ENCODE measurements at regions not wholly inside any gene's neighbourhood (a gene's known extent, or its start where the extent isn't known, plus 50 kb on each side); places are given as distances from the start of the nearest gene placed in this dataset.

DNA sequence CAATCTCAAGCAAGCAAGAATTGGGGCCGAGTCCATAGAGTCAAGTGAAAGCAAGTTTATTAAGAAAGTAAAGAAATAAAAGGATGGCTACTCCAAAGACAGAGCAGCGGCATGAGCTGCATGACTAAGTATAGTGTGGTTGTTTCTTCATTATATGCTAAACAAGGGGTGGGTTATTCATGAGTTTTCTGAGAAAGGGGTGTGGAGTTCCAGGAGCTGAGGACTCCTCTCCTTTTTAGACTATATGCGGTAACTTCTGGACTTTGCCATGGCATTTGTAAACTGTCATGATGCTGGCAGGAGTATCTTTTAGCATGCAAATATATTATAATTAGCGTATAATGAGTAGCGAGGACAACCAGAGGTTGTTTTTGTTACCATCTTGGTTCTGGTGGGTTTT, 819.9 kb downstream of the KCNJ2 start:
- Histone ChIP-seq H3K4me1 (ENCODE audit: control insufficient read depth, insufficient read depth, low read length) (no peaks in the 10 kb centered on the region), H3K27ac (ENCODE audit: low read length) (no peak overlapping the region), H3K9me3 (ENCODE audit: control insufficient read depth, insufficient read depth, low read depth, low read length) (peaks cover 2% of the 10 kb centered on the region; the same call in 1 of the 2 replicates), H3K27me3 (ENCODE audit: control insufficient read depth, insufficient read depth, low read length) (no peaks in the 10 kb centered on the region), H3K4me3 (ENCODE audit: low read depth in 2 of 2, low read length in 2 of 2) (no peak overlapping the region), H3K36me3 (ENCODE audit: control insufficient read depth, insufficient read depth, low read length) (no peaks in the 10 kb centered on the region)
- in situ Hi-C loops (cut with HindIII; ENCODE audit: low pct_unique_long_range_greater_than_20kb, low sequenced_read_pairs) (no loop called here), intact Hi-C loops (cut with micrococcal nuclease; ENCODE audit: unreplicated experiment) (no loop called here)
- TF ChIP-seq POLR2AphosphoS5 (IDR thresholded peaks at IDR 0.05; ENCODE audit: low read depth, low read length): no peak
- no peak for TF ChIP-seq SIN3A (IDR thresholded peaks at IDR 0.05; ENCODE audit: borderline replicate concordance, insufficient read depth, low read depth, low read length)
- TF ChIP-seq, protein P1, sequence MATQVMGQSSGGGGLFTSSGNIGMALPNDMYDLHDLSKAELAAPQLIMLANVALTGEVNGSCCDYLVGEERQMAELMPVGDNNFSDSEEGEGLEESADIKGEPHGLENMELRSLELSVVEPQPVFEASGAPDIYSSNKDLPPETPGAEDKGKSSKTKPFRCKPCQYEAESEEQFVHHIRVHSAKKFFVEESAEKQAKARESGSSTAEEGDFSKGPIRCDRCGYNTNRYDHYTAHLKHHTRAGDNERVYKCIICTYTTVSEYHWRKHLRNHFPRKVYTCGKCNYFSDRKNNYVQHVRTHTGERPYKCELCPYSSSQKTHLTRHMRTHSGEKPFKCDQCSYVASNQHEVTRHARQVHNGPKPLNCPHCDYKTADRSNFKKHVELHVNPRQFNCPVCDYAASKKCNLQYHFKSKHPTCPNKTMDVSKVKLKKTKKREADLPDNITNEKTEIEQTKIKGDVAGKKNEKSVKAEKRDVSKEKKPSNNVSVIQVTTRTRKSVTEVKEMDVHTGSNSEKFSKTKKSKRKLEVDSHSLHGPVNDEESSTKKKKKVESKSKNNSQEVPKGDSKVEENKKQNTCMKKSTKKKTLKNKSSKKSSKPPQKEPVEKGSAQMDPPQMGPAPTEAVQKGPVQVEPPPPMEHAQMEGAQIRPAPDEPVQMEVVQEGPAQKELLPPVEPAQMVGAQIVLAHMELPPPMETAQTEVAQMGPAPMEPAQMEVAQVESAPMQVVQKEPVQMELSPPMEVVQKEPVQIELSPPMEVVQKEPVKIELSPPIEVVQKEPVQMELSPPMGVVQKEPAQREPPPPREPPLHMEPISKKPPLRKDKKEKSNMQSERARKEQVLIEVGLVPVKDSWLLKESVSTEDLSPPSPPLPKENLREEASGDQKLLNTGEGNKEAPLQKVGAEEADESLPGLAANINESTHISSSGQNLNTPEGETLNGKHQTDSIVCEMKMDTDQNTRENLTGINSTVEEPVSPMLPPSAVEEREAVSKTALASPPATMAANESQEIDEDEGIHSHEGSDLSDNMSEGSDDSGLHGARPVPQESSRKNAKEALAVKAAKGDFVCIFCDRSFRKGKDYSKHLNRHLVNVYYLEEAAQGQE (IDR thresholded peaks at IDR 0.05; ENCODE audit: insufficient read depth in 1 of 2, low read depth in 2 of 2, low read length in 1 of 2): no peak
- no peak for TF ChIP-seq TCF7L2 (IDR thresholded peaks at IDR 0.05; ENCODE audit: low read depth, low read length)
- TF ChIP-seq, protein P2, sequence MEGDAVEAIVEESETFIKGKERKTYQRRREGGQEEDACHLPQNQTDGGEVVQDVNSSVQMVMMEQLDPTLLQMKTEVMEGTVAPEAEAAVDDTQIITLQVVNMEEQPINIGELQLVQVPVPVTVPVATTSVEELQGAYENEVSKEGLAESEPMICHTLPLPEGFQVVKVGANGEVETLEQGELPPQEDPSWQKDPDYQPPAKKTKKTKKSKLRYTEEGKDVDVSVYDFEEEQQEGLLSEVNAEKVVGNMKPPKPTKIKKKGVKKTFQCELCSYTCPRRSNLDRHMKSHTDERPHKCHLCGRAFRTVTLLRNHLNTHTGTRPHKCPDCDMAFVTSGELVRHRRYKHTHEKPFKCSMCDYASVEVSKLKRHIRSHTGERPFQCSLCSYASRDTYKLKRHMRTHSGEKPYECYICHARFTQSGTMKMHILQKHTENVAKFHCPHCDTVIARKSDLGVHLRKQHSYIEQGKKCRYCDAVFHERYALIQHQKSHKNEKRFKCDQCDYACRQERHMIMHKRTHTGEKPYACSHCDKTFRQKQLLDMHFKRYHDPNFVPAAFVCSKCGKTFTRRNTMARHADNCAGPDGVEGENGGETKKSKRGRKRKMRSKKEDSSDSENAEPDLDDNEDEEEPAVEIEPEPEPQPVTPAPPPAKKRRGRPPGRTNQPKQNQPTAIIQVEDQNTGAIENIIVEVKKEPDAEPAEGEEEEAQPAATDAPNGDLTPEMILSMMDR (IDR thresholded peaks at IDR 0.05): no peak
- BruUV-seq (replicated peaks): no TSS peak
- ATAC-seq (no peak), DNase-seq (ENCODE audit: low read depth, low spot score) (no peak)
- ChIA-PET POLR2A (no interaction called here), CTCF (no interaction called here)

DNA sequence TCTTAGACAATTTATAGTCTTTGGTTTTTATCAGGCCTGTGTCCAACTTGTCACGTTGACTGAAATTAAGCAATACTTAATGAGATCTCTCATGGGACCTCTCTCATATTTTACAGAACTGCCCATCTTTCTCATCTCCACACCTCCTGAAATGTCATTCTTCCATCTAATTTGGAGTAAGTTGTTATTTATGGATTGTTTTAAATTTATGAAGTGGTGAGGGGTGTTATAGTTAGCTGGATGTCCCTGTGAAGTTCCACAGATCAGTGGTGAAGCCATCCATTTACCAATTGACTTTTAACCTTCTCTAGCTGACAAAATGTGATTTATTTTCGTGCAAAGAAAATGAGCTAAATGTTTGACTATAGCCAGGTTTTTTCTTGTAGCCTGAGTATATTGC, 824.9 kb downstream of the KCNJ2 start:
- ChIA-PET CTCF (no interaction called here), POLR2A (interaction anchor here (0.6 kb wide), 1 partner anchor 85 kb away, joined by 3 read pairs; no protein-coding TSS in a partner anchor)
- BruUV-seq (replicated peaks): no TSS peak
- H3K4me3 ChIP-seq (ENCODE audit: low read depth in 2 of 2, low read length in 2 of 2): no peak overlapping the region
- no peaks in the 10 kb centered on the region for H3K36me3 ChIP-seq (ENCODE audit: control insufficient read depth, insufficient read depth, low read length)
- no peak for TF ChIP-seq TCF7L2 (IDR thresholded peaks at IDR 0.05; ENCODE audit: low read depth, low read length)
- no peaks in the 10 kb centered on the region for H3K9me3 ChIP-seq (ENCODE audit: control insufficient read depth, insufficient read depth, low read depth, low read length)
- no peaks in the 10 kb centered on the region for H3K27me3 ChIP-seq (ENCODE audit: control insufficient read depth, insufficient read depth, low read length)
- in situ Hi-C loops (cut with HindIII; ENCODE audit: low pct_unique_long_range_greater_than_20kb, low sequenced_read_pairs) (no loop called here), intact Hi-C loops (cut with micrococcal nuclease; ENCODE audit: unreplicated experiment) (no loop called here)
- no peak for DNase-seq (ENCODE audit: low read depth, low spot score)
- no peak overlapping the region for H3K27ac ChIP-seq (ENCODE audit: low read length)
- no peak for ATAC-seq
- H3K4me1 ChIP-seq (ENCODE audit: control insufficient read depth, insufficient read depth, low read length): no peaks in the 10 kb centered on the region

DNA sequence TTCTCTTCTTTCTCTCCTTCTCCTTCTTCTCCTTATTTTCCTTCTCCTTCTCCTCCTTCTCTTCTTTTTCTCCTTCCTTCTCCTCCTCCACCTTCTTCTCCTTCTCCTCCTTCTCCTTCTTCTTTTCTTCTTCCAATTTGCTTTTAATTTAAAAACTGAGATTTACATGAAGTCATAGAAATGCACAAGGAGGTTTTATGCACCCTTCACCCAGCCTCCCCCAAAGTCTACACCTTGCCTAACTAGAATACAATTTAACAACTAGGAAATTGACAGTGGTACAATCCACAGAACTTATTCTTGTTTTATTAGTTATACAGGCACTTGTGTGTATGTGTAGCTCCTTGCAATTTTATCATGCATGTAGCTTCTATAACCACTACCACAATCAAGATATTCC, 826.7 kb downstream of the KCNJ2 start:
- ATAC-seq: no peak
- Histone ChIP-seq H3K4me1 (ENCODE audit: control insufficient read depth, insufficient read depth, low read length) (no peaks in the 10 kb centered on the region), H3K4me3 (ENCODE audit: low read depth in 2 of 2, low read length in 2 of 2) (no peak overlapping the region), H3K9me3 (ENCODE audit: control insufficient read depth, insufficient read depth, low read depth, low read length) (no peaks in the 10 kb centered on the region), H3K27me3 (ENCODE audit: control insufficient read depth, insufficient read depth, low read length) (no peaks in the 10 kb centered on the region), H3K27ac (ENCODE audit: low read length) (no peak overlapping the region), H3K36me3 (ENCODE audit: control insufficient read depth, insufficient read depth, low read length) (no peaks in the 10 kb centered on the region)
- no TSS peak for BruUV-seq (replicated peaks)
- in situ Hi-C loops (cut with HindIII; ENCODE audit: low pct_unique_long_range_greater_than_20kb, low sequenced_read_pairs) (no loop called here), intact Hi-C loops (cut with micrococcal nuclease; ENCODE audit: unreplicated experiment) (no loop called here)
- ChIA-PET POLR2A (no interaction called here), CTCF (no interaction called here)
- no peak for DNase-seq (ENCODE audit: low read depth, low spot score)
- TF ChIP-seq POLR2AphosphoS5 (IDR thresholded peaks at IDR 0.05; ENCODE audit: low read depth, low read length): no peak
- TF ChIP-seq, protein P1 (IDR thresholded peaks at IDR 0.05; ENCODE audit: insufficient read depth in 1 of 2, low read depth in 2 of 2, low read length in 1 of 2): no peak
- TF ChIP-seq, protein P2 (IDR thresholded peaks at IDR 0.05): no peak
- no peak for TF ChIP-seq TCF7L2 (IDR thresholded peaks at IDR 0.05; ENCODE audit: low read depth, low read length)
- no peak for TF ChIP-seq SIN3A (IDR thresholded peaks at IDR 0.05; ENCODE audit: borderline replicate concordance, insufficient read depth, low read depth, low read length)

Measured in Panc1 (cell line).